ENCODE measurements at regions not wholly inside any gene's neighbourhood (a gene's known extent, or its start where the extent isn't known, plus 50 kb on each side); places are given as distances from the start of the nearest gene placed in this dataset.

- H3K9ac ChIP-seq (ENCODE audit: insufficient read depth, low read length, poor library complexity, severe bottlenecking) = no peak overlapping the region
- no peaks in the 10 kb centered on the region for H3K79me2 ChIP-seq (ENCODE audit: insufficient read depth, low read length)
- no peaks in the 10 kb centered on the region for H3K9me3 ChIP-seq (replicated peaks in 1 of 2; ENCODE audit: control insufficient read depth in 1 of 2, insufficient read depth in 1 of 2, low read length in 2 of 2)
- H3K4me2 ChIP-seq (replicated peaks; ENCODE audit: extremely low read depth, low read length, poor library complexity, severe bottlenecking) = no peak overlapping the region
- H3K27ac Mint-ChIP-seq = peak overlapping the region in 1 of 7 donors; percentile 57
- H3K27ac ChIP-seq (ENCODE audit: low read depth in 1 of 2, low read length in 2 of 2) = no peak overlapping the region
- peaks cover 0 to 2% (median 0%) of the 10 kb centered on the region in 7 donors for H3K9me3 Mint-ChIP-seq
- no peaks in the 10 kb centered on the region for H3K36me3 ChIP-seq (replicated peaks in 1 of 2; ENCODE audit: control insufficient read depth in 1 of 2, insufficient read depth in 2 of 2, low read length in 2 of 2)
- intact Hi-C loops (cut with micrococcal nuclease) = no loop called here
- H3K27me3 Mint-ChIP-seq (ENCODE audit: low read depth in 3 of 3) = peaks cover 0 to under 1% (median under 1%) of the 10 kb centered on the region in 3 donors
- H3K36me3 Mint-ChIP-seq = no peaks in the 10 kb centered on the region
- no peak overlapping the region for H2AFZ ChIP-seq (ENCODE audit: insufficient read depth, low read depth, low read length, poor library complexity, severe bottlenecking)
- no peaks in the 10 kb centered on the region for H4K20me1 ChIP-seq (ENCODE audit: insufficient read depth, low read length)
- whole genome bisulfite sequencing (ENCODE audit: insufficient coverage) = 86% methylated on average over 1 of the region's 3 CpGs
- no peak for TF ChIP-seq CTCF (IDR thresholded peaks at IDR 0.05)
- H3K4me3 Mint-ChIP-seq = no peak overlapping the region
- no peaks in the 10 kb centered on the region for H3K4me1 Mint-ChIP-seq
- DNase-seq = no peak
- H3K4me3 ChIP-seq (replicated peaks in 1 of 3; ENCODE audit: low read depth in 2 of 3, low read length in 3 of 3) = no peak overlapping the region
- H3K4me1 ChIP-seq (ENCODE audit: control insufficient read depth in 1 of 2, insufficient read depth in 2 of 2, low read length in 2 of 2) = no peaks in the 10 kb centered on the region
- H3K27me3 ChIP-seq (ENCODE audit: control insufficient read depth in 2 of 2, insufficient read depth in 2 of 2, low read length in 2 of 2) = no peaks in the 10 kb centered on the region
These were observed 649.1 kb upstream of the PLXNA2 start for GRCh38 chr1:208893251-208893650.

GRCh38 chr1:208895181-208895580, 651.0 kb upstream of the PLXNA2 start:
- Histone ChIP-seq H3K9me3 (replicated peaks in 1 of 2; ENCODE audit: control insufficient read depth in 1 of 2, insufficient read depth in 1 of 2, low read length in 2 of 2) (no peaks in the 10 kb centered on the region), H3K36me3 (replicated peaks in 1 of 2; ENCODE audit: control insufficient read depth in 1 of 2, insufficient read depth in 2 of 2, low read length in 2 of 2) (no peaks in the 10 kb centered on the region), H3K79me2 (ENCODE audit: insufficient read depth, low read length) (no peaks in the 10 kb centered on the region), H3K27me3 (ENCODE audit: control insufficient read depth in 2 of 2, insufficient read depth in 2 of 2, low read length in 2 of 2) (no peaks in the 10 kb centered on the region), H2AFZ (ENCODE audit: insufficient read depth, low read depth, low read length, poor library complexity, severe bottlenecking) (no peak overlapping the region), H3K4me2 (replicated peaks; ENCODE audit: extremely low read depth, low read length, poor library complexity, severe bottlenecking) (no peak overlapping the region), H3K27ac (ENCODE audit: low read depth in 1 of 2, low read length in 2 of 2) (no peak overlapping the region), H3K9ac (ENCODE audit: insufficient read depth, low read length, poor library complexity, severe bottlenecking) (no peak overlapping the region), H4K20me1 (ENCODE audit: insufficient read depth, low read length) (no peaks in the 10 kb centered on the region), H3K4me3 (replicated peaks in 1 of 3; ENCODE audit: low read depth in 2 of 3, low read length in 3 of 3) (no peak overlapping the region), H3K4me1 (ENCODE audit: control insufficient read depth in 1 of 2, insufficient read depth in 2 of 2, low read length in 2 of 2) (no peaks in the 10 kb centered on the region)
- no peak overlapping the region for H3K27ac Mint-ChIP-seq
- no peaks in the 10 kb centered on the region for H3K36me3 Mint-ChIP-seq
- peaks cover 0 to 2% (median 2%) of the 10 kb centered on the region in 3 donors for H3K27me3 Mint-ChIP-seq (ENCODE audit: low read depth in 3 of 3)
- no peak overlapping the region for H3K4me3 Mint-ChIP-seq
- peaks cover 0 to 2% (median 0%) of the 10 kb centered on the region in 7 donors for H3K9me3 Mint-ChIP-seq
- no CpG with 5 or more reads among the region's 1 CpG for WGBS (ENCODE audit: insufficient coverage)
- no peaks in the 10 kb centered on the region for H3K4me1 Mint-ChIP-seq
- no peak for DNase-seq
- intact Hi-C loops (cut with micrococcal nuclease) = no loop called here
- TF ChIP-seq CTCF (IDR thresholded peaks at IDR 0.05) = no peak
